MCF 10A (cell line): ENCODE measurements at regions not wholly inside any gene's neighbourhood (a gene's known extent, or its start where the extent isn't known, plus 50 kb on each side); places are given as distances from the start of the nearest gene placed in this dataset.

Experiments used
- BruUV-seq: library from RNA; stranded (reverse); fragments of 400-500 nt; replicated peaks from 2 replicates; lab custom pipeline; 2021; lab: Mats Ljungman, UMichigan
- CTCF ChIA-PET: fragments of 300-600 bp; sonication (Branson Sonifier 250); formaldehyde crosslinking; extraction: SDS; loops from one replicate; lab custom pipeline; 2021; ENCODE audit warnings: antibody characterized with exemption, inconsistent platforms; lab: Yijun Ruan, JAX
- POLR2A ChIA-PET: fragments of 300-600, 350-650 bp; sonication (Branson Sonifier 250); formaldehyde crosslinking; extraction: SDS; loops from one replicate; lab custom pipeline; 2020; ENCODE audit warnings: antibody characterized with exemption, inconsistent platforms; lab: Yijun Ruan, JAX
- DNase-seq: peaks from one replicate; pipeline ENCODE4 v3.0.0-alpha.2; 2018; ENCODE audit not compliant: unreplicated experiment
- H3K27ac Mint-ChIP-seq: one replicate; pipeline ENCODE4 v1.8.0; 2022; ENCODE audit warnings: mild to moderate bottlenecking, low read depth, mixed read lengths; ENCODE audit not compliant: unreplicated experiment
- H3K27me3 Mint-ChIP-seq: one replicate; pipeline ENCODE4 v1.8.0; 2022; ENCODE audit warnings: mixed read lengths; ENCODE audit not compliant: insufficient read depth, unreplicated experiment
- H3K36me3 Mint-ChIP-seq: one replicate; pipeline ENCODE4 v1.8.0; 2022; ENCODE audit warnings: mild to moderate bottlenecking, moderate library complexity, mixed read lengths; ENCODE audit not compliant: insufficient read depth, unreplicated experiment
- H3K4me1 Mint-ChIP-seq: one replicate; pipeline ENCODE4 v1.8.0; 2022; ENCODE audit warnings: mixed read lengths; ENCODE audit not compliant: insufficient read depth, unreplicated experiment
- H3K4me3 Mint-ChIP-seq: one replicate; pipeline ENCODE4 v1.8.0; 2022; ENCODE audit warnings: mild to moderate bottlenecking, moderate library complexity, mixed read lengths; ENCODE audit not compliant: unreplicated experiment
- H3K9me3 Mint-ChIP-seq: one replicate; pipeline ENCODE4 v1.8.0; 2022; ENCODE audit warnings: mixed read lengths; ENCODE audit not compliant: unreplicated experiment
- intact Hi-C: fragments of 100-400 bp; cut with micrococcal nuclease; formaldehyde crosslinking; loops from 2 replicates; pipeline ENCODE4 v1.14.1; 2022
- TF ChIP-seq, protein P1 (sequence below): fragments of 200-600 bp; IDR thresholded peaks from one replicate; pipeline ENCODE4 v1.8.0; 2022; ENCODE audit warnings: antibody characterized with exemption, mild to moderate bottlenecking; ENCODE audit not compliant: unreplicated experiment

GRCh38 chr15:46523701-46524100, 888.9 kb downstream of the SQOR start:
- BruUV-seq, result no TSS peak
- Mint-ChIP-seq H3K9me3 (no peaks in the 10 kb centered on the region), H3K4me3 (no peak overlapping the region), H3K27ac (no peak overlapping the region), H3K4me1 (no peaks in the 10 kb centered on the region), H3K27me3 (peaks cover 11% of the 10 kb centered on the region), H3K36me3 (no peaks in the 10 kb centered on the region)
- DNase-seq, result no peak
- intact Hi-C loops, result no loop called here
- CTCF ChIA-PET, result interaction anchor here (0.7 kb wide), 1 partner anchor 325 kb away, joined by 3 read pairs; no protein-coding TSS in a partner anchor
- TF ChIP-seq, protein P1, sequence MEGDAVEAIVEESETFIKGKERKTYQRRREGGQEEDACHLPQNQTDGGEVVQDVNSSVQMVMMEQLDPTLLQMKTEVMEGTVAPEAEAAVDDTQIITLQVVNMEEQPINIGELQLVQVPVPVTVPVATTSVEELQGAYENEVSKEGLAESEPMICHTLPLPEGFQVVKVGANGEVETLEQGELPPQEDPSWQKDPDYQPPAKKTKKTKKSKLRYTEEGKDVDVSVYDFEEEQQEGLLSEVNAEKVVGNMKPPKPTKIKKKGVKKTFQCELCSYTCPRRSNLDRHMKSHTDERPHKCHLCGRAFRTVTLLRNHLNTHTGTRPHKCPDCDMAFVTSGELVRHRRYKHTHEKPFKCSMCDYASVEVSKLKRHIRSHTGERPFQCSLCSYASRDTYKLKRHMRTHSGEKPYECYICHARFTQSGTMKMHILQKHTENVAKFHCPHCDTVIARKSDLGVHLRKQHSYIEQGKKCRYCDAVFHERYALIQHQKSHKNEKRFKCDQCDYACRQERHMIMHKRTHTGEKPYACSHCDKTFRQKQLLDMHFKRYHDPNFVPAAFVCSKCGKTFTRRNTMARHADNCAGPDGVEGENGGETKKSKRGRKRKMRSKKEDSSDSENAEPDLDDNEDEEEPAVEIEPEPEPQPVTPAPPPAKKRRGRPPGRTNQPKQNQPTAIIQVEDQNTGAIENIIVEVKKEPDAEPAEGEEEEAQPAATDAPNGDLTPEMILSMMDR, result no peak
- POLR2A ChIA-PET, result no interaction called here

DNA sequence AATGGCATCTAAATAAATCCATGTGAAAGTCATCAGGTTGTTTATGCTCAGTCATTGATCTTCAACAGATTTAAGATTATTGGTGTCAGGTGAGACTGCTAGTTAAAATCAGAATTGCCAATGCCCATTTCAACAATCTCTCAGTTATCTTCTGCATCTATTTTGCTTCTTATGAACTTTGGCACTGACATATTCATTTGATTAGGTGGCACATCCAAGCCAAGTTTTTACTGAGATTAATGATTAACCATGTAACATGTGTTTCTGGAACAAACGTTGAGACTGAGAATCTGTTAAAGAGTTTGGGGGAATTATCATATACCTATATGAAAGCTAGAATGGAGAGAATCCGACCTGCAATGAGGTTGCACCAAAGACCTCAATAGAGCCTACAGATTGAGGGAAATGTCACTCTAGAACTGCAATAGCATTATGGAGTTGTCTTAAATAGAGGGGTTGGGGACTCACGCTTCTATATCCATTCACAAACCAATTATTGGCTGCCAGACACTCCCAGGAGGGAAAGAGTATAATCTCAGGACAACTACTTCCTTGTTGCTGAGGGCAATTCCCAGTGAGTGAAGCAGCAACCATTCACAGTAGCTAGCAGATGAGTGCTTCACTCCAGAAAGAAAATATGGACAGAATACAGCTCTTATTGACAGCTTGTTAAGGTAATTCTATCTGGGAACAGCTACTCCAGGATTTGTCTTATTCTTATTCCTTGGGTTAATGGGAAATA, 891.3 kb downstream of the SQOR start:
- Mint-ChIP-seq H3K4me1 (no peaks in the 10 kb centered on the region), H3K36me3 (no peaks in the 10 kb centered on the region), H3K9me3 (no peaks in the 10 kb centered on the region), H3K27me3 (peaks cover 4% of the 10 kb centered on the region), H3K27ac (no peak overlapping the region), H3K4me3 (no peak overlapping the region)
- POLR2A ChIA-PET, result no interaction called here
- CTCF ChIA-PET, result interaction anchor here (0.6 kb wide), 1 partner anchor 114 kb away, joined by 4 read pairs; no protein-coding TSS in a partner anchor
- no peak for DNase-seq
- TF ChIP-seq, protein P1, result no peak
- BruUV-seq, result no TSS peak
- intact Hi-C loops, result no loop called here

GRCh38 chr15:46526726-46527110, 891.9 kb downstream of the SQOR start:
- Mint-ChIP-seq H3K27me3 (no peaks in the 10 kb centered on the region), H3K9me3 (no peaks in the 10 kb centered on the region), H3K27ac (no peak overlapping the region), H3K4me3 (no peak overlapping the region), H3K4me1 (no peaks in the 10 kb centered on the region), H3K36me3 (no peaks in the 10 kb centered on the region)
- TF ChIP-seq, protein P1, result no peak
- CTCF ChIA-PET, result interaction anchor here (0.6 kb wide), 1 partner anchor 115 kb away, joined by 4 read pairs; no protein-coding TSS in a partner anchor
- POLR2A ChIA-PET, result no interaction called here
- intact Hi-C loops, result no loop called here
- BruUV-seq, result no TSS peak
- no peak for DNase-seq

DNA sequence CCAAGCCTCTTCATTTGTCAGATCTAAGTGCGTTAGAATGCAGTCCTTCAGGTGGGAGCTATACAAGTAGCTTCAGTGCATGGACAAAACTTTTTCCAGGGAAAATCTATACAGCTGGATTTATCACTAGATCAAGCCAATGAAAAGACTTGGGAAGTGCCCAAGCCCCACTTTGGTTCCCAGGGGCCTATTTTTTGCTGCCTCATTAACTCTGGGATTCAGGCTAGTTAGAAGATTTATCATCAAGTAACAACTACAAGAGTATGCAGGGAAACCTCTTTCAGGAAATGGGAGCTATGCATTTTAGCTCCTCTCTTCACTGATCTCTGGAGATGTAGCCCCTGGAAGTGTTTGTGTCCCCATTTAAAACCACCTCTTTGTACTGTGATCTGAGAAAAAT, 908.8 kb downstream of the SQOR start:
- Mint-ChIP-seq H3K27me3 (no peaks in the 10 kb centered on the region), H3K4me3 (no peak overlapping the region), H3K27ac (no peak overlapping the region), H3K36me3 (no peaks in the 10 kb centered on the region), H3K9me3 (peaks cover 19% of the 10 kb centered on the region), H3K4me1 (no peaks in the 10 kb centered on the region)
- CTCF ChIA-PET, result no interaction called here
- DNase-seq, result no peak
- POLR2A ChIA-PET, result no interaction called here
- no TSS peak for BruUV-seq
- intact Hi-C loops, result no loop called here
- TF ChIP-seq, protein P1, result no peak
